Activated CD8-positive, alpha-beta memory T cell treated with anti-CD3 and anti-CD28 coated beads, Interleukin-2, amount 50 U/mL, for 1 hour (primary cell): ENCODE measurements at regions not wholly inside any gene's neighbourhood (a gene's known extent, or its start where the extent isn't known, plus 50 kb on each side); places are given as distances from the start of the nearest gene placed in this dataset.

Experiments
- DNase-seq: peaks from one replicate; pipeline ENCODE4 v3.0.0-alpha.2; 2020; ENCODE audit errors: extremely low read depth

DNA sequence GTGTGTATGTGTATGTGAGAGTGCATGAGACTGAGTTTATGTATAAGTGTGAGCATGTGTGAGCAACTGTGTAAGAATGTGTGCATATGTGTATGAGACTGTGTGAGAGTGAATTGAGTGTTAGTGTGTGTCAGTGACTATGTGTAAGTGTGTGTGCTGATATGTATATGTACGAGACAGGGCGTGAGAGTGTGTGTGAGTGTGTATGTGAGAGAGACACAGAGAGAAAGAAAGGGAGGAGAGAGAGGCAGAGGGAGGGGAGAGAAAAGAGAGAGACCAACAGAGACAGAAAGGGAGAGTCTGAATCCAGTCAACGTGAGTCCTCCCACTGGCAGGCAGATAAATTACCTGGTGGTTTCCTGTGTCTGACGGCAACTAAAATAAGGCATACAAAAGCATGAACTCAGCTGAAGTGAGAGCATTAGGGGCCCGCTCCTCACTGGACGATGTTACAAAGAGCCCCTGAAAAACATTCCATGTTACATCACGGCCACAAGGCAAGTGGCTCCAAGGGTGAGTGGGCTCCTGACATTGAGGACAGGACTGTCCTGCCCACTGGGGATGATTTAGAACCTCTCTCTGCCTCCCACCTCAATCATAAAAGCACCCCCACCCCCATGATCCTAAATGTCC lies 66.6 kb upstream of the TIAM1 start:
- peak; percentile 1 for DNase-seq

DNA sequence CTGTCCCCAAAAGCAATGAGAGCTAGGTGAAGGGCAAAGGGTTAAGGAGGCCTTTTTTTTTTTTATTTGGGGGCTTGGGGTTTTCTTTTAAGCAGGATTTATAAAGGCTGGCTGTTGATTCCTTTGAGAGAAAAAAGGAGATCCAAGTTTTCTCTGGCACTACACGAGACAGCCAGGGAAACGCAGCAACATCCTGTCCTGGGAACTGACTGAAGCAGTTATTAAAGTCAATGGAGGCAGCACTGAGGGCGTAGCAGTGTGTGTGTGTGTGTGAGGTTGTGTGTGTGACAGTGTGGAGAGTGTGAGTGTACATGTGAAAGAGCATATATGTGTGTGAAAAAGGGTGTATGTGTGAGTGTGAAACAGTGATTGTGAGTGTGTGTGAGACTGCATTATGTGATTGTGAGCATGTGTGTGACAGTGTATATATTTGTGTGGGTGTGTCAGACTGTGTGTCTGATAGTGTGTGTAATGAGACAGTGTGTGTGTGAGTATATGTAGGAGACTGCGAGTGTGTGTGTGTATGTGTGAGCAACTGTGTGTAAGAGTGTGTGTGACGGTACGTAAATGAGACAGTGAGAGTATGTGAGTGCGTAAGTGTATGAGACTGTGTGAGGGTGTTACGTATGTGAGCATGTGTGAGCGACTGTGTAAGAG lies 65.9 kb upstream of the TIAM1 start:
- no peak for DNase-seq

DNA sequence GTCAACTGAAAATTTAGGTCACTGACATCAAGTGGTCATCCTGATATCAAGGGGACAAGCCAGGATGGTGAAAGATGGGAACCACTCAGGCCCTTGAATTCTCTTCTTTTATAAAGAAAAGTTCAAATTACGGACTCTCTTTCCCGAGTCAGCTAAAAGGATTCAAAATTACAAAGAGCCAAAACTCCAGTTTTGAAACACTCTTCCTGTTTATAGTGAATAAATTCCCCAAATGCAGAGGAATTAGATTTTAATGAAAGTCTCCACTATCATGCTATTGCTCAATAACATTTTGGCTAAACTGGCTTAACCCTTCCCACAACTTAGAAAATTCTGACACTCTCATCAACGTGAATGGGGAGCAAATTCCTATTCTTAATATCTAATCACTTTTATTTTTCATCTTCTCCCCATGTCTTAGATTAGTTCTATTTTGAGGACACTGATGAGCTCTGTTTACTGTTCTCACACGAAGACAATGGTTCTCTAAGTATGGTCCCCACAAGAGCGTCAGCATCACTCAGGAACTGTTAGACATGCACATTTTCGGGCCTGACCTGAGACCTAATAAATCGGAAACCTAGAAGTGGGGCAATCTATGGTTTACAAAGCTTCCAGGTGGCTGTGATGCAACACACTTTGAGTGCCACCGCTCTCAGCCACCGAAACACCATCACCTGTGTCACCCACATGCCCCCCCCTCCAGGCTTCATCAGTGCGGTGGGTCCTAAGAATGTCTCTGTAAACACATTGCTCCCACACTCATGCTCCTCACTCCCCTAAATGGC lies 64.4 kb upstream of the TIAM1 start:
- DNase-seq, result no peak

DNA sequence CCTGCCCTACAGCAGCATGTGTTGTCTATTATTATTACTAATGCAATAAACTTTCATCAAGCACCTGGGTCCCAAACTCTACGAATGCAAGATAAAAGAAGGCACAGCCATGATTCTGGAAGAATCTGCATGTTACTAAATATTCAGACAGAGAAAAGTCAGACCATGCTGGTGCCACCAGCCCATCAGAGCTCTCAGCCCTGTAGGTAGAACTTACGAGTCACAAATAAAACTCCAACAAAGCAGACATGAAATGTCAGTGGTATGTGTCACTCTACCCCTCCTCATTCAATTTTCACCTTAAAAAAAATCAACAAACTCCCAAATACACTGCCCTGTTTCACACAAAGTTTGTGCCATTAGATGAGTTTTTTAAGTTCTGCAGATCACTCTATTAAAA lies 62.4 kb upstream of the TIAM1 start:
- no peak for DNase-seq

DNA sequence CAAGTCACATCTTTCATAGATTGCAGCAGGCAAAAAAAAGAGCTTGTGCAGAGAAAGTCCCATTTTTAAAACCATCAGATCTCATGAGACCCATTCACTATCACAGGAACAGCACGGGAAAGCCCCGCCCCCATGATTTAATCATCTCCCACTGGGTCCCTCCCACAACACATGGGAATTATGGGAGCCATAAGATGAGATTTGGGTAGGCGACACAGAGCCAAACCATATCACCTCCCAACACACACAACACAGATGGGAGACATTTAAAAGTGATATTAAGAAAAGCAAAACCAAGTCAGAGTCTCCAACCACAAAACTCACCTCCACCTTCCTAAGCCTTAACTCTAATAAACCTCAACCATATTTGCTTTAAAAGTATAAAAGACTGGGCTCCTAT lies 61.5 kb upstream of the TIAM1 start:
- DNase-seq, result no peak

DNA sequence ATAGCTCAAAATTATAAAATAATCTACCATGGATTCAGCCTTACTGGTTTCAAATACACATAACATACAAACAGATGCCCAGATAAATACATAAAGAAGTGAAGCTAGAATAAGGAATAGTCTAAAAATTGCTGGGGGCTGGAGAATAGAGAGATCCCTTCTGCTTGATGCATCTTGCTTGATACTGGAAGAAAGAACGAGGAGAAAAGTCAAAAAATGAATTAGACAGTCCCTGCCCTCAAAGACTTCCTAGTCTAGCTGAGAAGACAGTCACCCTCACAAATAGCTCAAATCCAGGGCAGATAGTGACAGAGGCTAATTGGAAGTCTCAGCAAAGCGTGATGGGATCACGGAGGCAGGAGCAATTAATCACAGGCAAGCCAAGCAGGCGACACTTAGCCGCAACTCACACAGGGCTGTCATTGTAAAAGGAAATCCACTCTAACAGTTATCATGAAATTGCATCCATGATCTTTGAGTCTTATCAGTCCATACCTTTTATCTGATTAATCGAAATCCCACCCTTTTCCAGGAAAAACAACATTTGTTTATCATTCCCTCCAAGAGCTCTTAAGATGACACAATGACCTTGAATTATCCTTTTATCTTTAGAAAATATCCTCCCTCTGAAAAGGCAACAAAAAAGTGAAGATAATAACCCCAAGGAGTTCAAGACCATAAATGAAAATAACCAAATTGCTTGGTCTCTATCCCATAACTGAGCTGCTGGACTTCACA lies 59.7 kb upstream of the TIAM1 start:
- no peak for DNase-seq

DNA sequence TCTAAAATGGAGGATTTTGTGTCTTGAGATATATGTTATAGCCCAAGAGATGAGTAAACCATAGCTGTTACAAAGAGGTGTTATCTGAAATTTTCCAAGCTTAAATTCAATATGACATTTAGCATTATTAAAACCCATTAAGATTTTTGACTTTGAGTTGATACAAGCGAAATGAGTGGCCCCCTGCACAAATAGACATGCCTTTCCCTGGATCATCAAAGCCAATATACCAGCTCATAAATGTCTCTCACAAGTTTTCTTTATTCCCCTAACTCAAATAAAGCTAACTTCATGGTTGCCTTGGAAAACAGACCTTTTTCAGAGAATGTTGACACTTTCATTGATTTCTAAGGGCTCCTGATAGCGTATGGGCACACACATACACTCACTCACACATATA lies 55.5 kb upstream of the TIAM1 start:
- no peak for DNase-seq

DNA sequence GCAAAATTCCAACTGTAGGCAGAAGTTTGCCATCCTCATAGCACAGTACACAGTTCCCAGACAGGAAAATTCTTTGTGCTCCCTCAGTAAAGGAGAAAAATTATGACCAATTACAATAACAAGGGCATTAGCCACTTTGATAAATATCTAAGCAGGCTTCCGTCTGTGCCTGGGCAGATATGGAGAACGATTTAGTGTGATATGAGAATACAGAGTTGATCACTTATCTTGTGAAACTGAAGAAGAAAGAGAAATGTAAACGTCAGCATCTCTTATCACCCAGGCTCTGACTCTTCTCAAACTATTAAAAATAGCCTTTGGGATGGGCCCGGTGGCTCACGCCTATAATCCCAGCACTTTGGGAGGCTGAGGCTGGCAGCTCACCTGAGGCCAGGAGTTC lies 54.5 kb upstream of the TIAM1 start:
- DNase-seq, result no peak

DNA sequence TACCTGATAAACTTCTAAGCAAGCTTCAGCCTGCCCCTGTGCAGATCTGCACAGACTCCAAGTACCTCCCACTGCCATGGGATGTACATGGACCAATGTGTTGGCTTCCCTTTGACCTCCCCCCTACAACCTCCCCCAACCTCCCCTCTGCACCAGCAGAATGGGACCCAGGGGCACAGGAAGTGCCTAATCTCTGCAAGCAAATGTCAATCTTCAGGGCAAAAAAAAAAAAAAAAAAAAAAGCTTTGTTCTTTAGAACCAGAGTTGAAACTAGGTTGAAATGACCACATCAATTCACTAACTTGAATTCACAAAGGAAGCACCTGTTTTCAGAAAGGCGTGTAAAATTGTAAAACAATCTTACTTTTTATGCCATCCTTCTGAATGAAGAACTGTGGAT lies 53.9 kb upstream of the TIAM1 start:
- no peak for DNase-seq

DNA sequence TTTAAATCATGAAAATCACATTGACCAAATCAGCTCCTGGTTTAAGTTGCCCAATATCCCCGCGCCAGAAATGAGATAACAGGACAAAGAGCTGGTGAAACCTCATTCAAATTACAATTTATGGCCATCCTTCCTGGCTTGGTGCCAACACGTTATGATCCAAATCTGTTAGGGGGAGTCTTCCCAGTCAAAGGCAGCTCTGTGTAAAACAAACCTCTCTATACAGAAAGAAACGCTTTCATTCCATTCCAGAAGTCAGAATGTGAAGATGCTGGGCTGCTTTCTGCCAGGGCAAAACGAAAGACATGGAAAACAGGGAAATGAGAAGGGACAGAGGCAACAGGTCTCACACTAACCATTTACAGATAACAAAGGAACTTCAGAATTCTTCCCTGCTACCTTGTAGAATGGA lies 53.5 kb upstream of the TIAM1 start:
- DNase-seq, result no peak

DNA sequence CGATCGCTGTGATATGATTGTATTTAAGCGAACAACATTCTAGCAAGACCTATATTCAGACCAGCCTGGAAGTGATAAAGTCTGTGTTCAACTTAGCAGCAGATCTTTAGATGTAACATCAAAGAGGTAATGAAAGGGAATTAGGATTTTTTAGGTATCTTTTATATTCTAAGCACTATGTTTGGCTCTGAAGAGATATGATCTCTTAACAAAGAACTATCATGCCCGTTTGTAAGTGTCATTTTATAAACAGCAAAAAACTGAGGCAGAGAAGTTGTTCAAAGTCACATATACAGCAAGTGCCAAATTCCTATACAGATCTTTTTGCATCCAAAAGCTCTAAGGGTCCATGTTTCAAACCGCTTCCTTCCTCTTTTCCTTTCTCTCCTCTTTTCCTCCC lies 53.0 kb upstream of the TIAM1 start:
- DNase-seq, result no peak

DNA sequence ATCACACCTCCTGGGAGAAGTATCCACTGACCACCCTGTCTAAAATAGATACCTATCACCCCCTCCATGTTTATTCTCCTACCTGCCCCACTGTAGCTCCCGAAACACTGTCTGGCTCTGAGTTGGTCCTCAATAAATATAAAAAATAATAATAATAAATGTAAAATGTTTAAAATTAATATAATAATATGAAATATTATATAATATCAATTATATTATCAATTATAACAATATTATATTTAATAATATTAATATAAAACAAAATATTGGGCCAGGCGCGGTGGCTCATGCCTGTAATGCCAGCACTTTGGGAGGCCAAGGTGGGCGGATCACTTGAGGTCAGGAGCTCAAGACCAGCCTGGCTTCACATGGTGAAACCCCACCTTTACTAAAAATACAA lies 52.3 kb upstream of the TIAM1 start:
- no peak for DNase-seq

DNA sequence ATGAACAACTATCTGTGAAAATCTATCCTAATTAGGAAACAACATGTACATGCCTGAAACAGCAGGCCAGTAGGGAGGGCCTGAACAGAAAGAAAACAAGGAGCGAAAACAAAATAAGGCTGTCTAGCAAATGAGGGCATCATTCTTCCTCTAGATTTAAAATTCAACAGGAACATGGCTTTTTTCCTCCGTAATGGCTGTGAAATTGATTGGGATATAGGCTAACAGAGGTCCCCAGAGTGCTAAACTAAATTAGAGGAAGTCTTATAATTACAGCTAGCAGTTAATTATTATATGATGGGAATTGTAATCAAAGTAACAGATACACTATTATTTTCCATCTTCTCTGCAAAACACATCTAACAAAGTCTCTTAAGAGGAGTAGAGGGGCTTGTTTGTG lies 51.7 kb upstream of the TIAM1 start:
- DNase-seq, result no peak

DNA sequence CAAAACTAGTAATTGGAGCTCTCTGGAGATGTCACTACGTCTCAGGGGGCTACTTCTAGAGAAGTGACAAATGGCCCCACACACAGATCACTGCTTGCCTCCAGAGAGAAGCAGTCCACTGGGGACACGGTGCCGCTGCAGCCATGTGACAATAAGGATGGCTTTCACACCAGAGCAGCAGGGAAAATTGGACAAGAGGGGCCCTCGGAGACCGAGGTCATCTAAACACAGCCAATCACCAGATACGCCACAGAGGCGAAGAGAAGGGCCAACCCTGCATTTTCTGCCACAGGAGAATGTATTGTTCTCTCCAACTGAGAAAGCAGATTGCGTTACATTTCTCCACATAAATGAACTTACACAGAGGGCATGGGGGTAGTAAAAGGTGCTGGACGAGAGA lies 51.2 kb upstream of the TIAM1 start:
- no peak for DNase-seq

DNA sequence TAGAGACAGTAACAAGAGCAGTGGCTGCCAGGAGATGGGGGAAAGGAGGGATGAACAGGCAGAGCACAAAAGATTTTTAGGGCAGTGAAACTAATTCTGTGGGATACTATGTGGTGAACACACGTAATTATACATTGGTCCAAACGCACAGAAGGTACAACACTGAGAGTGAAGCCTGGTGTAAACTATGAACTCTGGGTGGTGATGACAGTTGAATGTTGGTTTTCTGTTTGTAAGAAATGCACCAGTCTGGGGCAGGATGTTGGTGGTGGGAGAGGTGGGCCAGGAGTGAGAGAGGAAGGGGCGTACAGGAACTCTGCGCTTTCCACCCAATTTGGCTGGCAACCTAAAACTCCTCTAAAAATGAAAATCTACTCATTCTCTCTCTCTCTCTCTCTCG lies 50.2 kb upstream of the TIAM1 start:
- DNase-seq, result no peak
